ENCODE measurements at regions not wholly inside any gene's neighbourhood (a gene's known extent, or its start where the extent isn't known, plus 50 kb on each side); places are given as distances from the start of the nearest gene placed in this dataset.
A peak's percentile ranks its signal among the peaks of the same experiment; 100 is the strongest.

DNA sequence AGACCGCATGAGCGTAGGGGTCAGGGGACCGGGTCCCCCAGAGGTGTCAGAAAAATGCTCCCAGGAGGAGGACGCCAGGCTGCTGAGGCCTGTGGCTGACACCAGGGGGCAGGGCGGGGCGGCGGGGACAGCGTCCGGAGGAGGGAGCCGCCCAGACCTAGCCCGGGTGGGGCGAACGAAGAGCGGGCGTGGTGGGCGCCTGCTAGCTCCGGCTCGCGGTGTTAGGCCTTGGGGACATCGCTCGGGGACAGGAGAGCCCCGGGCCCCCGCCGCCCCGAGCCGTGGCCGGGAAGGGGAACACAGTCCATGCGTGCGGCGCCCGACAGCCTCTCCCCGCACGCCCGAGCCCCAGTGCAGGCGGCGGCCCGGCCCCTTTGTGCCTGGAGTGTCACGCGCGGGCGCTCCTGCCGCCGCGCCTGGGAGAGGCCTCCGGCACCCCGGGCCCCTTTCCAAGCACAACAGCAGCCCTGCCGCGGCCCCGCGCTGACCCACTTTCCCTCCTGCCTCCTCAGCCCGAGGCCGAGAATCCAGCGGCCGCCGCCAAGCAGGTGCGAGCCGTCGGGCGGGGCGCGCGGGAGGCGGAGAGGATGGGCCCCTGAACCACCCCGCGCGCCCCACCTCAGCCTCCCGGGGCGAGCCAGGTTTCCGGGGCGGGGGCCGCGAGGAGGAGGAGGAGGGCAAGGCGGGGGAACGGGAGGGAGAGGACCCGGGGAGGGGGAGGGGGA lies 111.0 kb upstream of the KLF13 start:
- Histone ChIP-seq H3K4me1 (ENCODE audit: control insufficient read depth in 1 of 2, insufficient read depth in 1 of 2, low read depth in 1 of 2, low read length in 1 of 2) (peaks cover 72 to 95% of the 10 kb centered on the region in 2 experiments), H3K27me3 (no peaks in the 10 kb centered on the region), H3K36me3 (peaks cover 6% of the 10 kb centered on the region), H3K9me3 (no peaks in the 10 kb centered on the region), H3K4me3 (ENCODE audit: low read depth in 1 of 2, low read length in 1 of 2) (peak overlapping the region; percentile 72 to 96), H3K27ac (peak overlapping the region; percentile 100)
- peak; percentile 96 for TF ChIP-seq CTCF (IDR thresholded peaks at IDR 0.05)

- H3K36me3 ChIP-seq = peaks cover 6% of the 10 kb centered on the region
- H3K27ac ChIP-seq = peak overlapping the region; percentile 100
- peaks cover 73 to 97% of the 10 kb centered on the region in 2 experiments for H3K4me1 ChIP-seq (ENCODE audit: control insufficient read depth in 1 of 2, insufficient read depth in 1 of 2, low read depth in 1 of 2, low read length in 1 of 2)
- peak overlapping the region; percentile 72 to 96 for H3K4me3 ChIP-seq (ENCODE audit: low read depth in 1 of 2, low read length in 1 of 2)
- no peaks in the 10 kb centered on the region for H3K27me3 ChIP-seq
- H3K9me3 ChIP-seq = no peaks in the 10 kb centered on the region
- TF ChIP-seq CTCF (IDR thresholded peaks at IDR 0.05) = no peak
These were observed 110.3 kb upstream of the KLF13 start for GRCh38 chr15:31216215-31216911.

GRCh38 chr15:31217067-31217466 lies 109.6 kb upstream of the KLF13 start:
- Histone ChIP-seq H3K36me3 (peaks cover 6% of the 10 kb centered on the region), H3K27me3 (no peaks in the 10 kb centered on the region), H3K27ac (peak overlapping the region; percentile 100), H3K9me3 (no peaks in the 10 kb centered on the region), H3K4me1 (ENCODE audit: control insufficient read depth in 1 of 2, insufficient read depth in 1 of 2, low read depth in 1 of 2, low read length in 1 of 2) (peaks cover 73 to 97% of the 10 kb centered on the region in 2 experiments), H3K4me3 (ENCODE audit: low read depth in 1 of 2, low read length in 1 of 2) (peak overlapping the region; percentile 72 to 96)
- no peak for TF ChIP-seq CTCF (IDR thresholded peaks at IDR 0.05)

GRCh38 chr15:31217566-31218270 lies 108.9 kb upstream of the KLF13 start:
- H3K4me3 ChIP-seq (ENCODE audit: low read depth in 1 of 2, low read length in 1 of 2) = peak overlapping the region in 1 of 2 experiments; percentile 96
- H3K4me1 ChIP-seq (ENCODE audit: control insufficient read depth in 1 of 2, insufficient read depth in 1 of 2, low read depth in 1 of 2, low read length in 1 of 2) = peaks cover 73 to 97% of the 10 kb centered on the region in 2 experiments
- H3K9me3 ChIP-seq = no peaks in the 10 kb centered on the region
- H3K27me3 ChIP-seq = no peaks in the 10 kb centered on the region
- H3K27ac ChIP-seq = peak overlapping the region; percentile 100
- peaks cover 6% of the 10 kb centered on the region for H3K36me3 ChIP-seq
- no peak for TF ChIP-seq CTCF (IDR thresholded peaks at IDR 0.05)

GRCh38 chr15:31219221-31219620 lies 107.4 kb upstream of the KLF13 start:
- no peak overlapping the region for H3K4me3 ChIP-seq (ENCODE audit: low read depth in 1 of 2, low read length in 1 of 2)
- no peak for TF ChIP-seq CTCF (IDR thresholded peaks at IDR 0.05)
- peaks cover 6% of the 10 kb centered on the region for H3K36me3 ChIP-seq
- H3K9me3 ChIP-seq = no peaks in the 10 kb centered on the region
- peak overlapping the region; percentile 100 for H3K27ac ChIP-seq
- H3K4me1 ChIP-seq (ENCODE audit: control insufficient read depth in 1 of 2, insufficient read depth in 1 of 2, low read depth in 1 of 2, low read length in 1 of 2) = peaks cover 74 to 97% of the 10 kb centered on the region in 2 experiments
- H3K27me3 ChIP-seq = no peaks in the 10 kb centered on the region

Data from neutrophil (primary cell).